ENCODE measurements at regions not wholly inside any gene's neighbourhood (a gene's known extent, or its start where the extent isn't known, plus 50 kb on each side); places are given as distances from the start of the nearest gene placed in this dataset.
"Not testable (repeated sequence)": the region's sequence is repeated elsewhere in the genome, so short reads cannot be mapped to it uniquely, and the experiment has no call there.

DNA sequence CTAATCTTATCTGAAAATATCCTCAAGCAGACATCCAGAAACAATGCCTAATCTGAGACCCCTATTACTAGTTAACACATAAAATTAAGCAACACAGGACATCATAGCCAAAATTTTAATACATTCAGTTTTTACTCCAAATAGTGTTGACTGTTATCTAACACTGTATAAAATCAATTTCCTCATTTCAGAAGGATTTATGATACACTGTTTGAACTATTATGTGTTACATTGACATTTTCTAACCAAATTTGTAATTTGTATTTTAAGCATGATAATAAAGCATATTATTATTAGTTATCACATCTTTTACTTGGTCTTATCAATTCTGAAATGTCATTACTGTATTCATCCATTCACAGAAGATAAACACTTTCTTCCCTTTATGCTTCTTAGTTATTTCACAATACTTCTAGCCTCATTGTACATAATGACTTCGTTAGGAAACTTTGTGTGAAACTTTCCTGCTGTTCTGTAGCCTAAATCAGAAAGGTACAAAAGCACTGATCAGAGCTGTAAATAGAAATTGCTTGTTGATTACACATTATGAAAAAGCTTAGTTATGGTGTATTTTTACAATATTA, 1248.9 kb downstream of the JRKL start:
- DNase-seq (ENCODE audit: low read depth) = no peak
- no peak overlapping the region for H3K4me3 ChIP-seq (ENCODE audit: low read depth, low read length)

DNA sequence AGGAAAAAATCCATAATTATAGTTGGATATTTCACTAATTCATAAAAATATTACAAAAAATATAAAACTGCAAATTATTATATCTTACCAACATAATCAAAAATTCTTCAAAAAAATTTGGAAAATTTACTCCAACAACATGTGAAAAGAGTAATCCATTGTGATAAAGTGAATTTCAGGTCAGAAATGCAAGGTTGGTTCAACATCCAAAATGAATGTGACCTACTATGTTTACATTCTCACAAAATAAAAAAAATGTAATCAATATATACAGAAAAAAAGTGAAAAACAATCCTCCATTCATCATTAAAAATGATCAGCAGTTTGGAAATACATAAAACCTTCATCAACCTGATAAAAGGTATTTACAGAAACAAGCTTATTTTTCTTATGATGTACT, 1252.2 kb downstream of the JRKL start:
- DNase-seq (ENCODE audit: low read depth) = no peak
- no peak overlapping the region for H3K4me3 ChIP-seq (ENCODE audit: low read depth, low read length)

DNA sequence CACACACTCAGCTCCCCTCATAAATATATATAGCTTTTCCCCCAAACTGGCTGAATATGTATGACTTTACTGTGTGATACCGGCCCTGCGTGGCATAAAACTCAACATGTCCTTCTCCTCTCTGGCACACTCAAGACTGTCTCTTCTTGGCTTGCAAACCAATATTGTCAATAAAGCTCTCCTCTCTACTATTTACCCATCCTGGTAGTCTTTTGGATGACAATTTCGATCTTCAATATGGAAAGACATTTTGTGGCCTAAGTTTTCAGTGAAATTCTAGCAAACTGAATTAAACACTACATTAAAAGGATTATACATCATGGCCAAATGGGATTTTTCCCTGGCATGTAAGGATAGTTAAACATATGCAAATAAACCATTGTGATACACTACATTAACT, 1255.9 kb downstream of the JRKL start:
- H3K4me3 ChIP-seq (ENCODE audit: low read depth, low read length) = no peak overlapping the region
- no peak for DNase-seq (ENCODE audit: low read depth)

DNA sequence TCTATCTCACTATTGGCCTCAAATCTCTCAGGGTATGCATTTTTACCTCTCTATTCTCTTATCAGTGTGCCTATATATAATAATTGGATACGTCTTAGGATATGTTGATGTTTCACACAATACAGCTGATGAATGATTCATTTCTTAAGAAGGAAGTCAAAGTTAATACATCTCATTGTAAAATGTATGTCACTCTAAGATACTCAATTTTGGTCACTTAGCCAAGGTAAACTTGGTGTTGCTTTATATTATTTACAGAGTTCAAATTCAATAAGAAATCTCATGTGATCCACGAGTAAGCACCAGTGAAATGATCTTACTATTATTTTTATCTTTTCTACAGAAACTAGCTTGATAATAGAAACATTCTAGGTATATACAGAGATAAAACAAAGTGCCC, 1266.5 kb downstream of the JRKL start:
- H3K4me3 ChIP-seq (ENCODE audit: low read depth, low read length) = no peak overlapping the region
- no peak for DNase-seq (ENCODE audit: low read depth)

DNA sequence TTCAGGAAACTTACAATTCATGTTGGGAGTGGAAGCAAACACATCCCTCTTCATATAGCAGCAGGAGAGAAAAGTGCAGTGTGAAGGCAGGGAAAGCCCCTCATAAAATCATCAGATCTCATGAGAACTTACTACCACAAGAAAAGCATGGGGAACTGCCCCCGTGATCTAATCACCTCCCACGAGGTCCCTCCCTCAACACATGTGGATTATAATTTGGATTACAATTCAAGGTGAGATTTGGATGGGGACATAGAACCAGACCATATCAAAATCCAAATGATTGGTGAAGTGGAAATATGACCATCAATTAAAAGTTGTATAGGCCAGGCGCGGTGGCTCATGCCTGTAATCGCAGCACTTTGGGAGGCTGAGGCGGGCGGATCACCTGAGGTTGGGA, 1268.0 kb downstream of the JRKL start:
- no peak for DNase-seq (ENCODE audit: low read depth)
- H3K4me3 ChIP-seq (ENCODE audit: low read depth, low read length) = no peak overlapping the region

DNA sequence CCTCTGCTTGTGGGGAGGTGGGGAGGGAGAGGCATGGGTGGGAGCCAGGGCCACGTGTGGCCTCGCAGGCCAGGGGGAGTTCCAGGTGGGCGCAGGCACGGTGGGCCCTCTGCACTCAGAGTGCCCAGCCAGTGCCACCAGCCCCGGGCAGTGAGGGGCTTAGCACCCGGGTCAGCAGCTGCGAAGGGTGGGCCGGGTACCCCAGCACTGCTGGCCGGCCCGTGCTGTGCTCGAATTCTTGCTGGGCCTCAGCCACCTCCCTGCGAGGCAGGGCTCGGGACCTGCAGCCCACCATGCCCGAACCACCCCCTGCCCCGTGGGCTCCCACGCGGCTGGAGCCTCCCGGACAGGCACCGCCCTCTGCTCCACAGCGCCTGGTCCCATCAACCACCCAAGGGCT, 1277.2 kb downstream of the JRKL start:
- H3K4me3 ChIP-seq (ENCODE audit: low read depth, low read length) = no peak overlapping the region
- no peak for DNase-seq (ENCODE audit: low read depth)

DNA sequence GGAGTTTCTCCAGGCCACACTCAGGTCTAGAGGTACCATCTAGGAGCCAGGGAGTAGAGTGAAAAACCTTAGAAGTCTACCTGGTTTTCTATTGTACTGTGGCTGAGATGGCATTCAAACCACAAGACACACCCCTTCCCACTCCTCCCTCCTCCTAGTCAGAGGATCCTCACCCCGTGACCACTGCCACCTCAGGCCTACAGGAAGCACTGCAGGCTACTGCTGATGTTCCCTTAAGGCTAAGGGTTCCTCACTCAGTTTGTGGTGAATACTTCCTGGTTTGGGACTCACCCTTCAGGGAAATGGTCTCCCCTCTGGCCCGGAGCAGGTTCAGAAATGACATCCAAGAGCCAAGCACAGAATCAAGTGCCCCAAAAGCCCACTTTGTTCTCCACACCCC, 1293.9 kb downstream of the JRKL start:
- no peak for DNase-seq (ENCODE audit: low read depth)
- H3K4me3 ChIP-seq (ENCODE audit: low read depth, low read length) = no peak overlapping the region

DNA sequence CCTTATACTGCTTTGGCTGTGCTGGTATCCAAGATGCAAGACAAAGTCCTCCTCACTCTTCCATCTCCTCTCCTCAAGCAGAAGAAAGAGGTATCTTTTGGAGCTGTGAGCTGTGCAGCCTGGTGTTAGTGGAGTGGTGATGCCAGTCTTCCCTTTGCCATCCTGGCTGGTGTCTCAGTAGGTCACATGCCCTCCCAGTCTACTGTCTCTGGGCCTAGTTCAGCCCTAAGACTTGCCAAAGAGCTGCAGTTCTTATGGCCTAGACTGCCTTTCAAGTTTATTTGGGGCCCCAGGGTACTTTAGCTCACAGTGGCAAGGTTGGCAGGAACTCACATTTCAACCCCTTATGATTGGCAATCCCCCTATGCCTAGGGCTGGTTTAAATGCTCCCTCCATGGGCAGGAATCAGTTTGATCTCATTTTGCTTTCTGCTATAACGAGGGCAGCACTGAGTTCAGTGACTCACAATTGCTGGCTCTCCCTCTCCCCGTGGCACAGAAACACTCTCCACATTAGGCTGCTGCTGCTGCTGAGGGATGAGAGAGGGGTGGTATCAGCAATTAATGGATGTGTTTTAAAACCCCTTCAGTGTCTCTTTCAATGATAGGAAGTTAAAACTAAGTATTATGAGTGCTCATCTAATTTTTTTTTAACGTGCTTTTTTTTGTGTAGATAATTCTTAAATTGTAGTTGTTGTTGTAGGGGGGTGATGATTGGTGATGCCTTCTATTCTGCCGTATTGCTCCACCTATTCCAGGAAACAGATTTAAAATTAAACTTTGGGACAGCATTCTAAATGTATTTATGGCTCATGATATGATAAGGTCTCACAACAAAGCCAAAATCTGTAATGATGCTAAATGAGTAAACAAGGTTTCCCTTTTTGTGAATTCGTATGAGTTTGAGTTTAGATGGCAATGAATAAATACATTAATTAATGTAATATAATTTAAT, 1295.0 kb downstream of the JRKL start:
- DNase-seq (ENCODE audit: low read depth) = no peak
- no peak overlapping the region for H3K4me3 ChIP-seq (ENCODE audit: low read depth, low read length)

DNA sequence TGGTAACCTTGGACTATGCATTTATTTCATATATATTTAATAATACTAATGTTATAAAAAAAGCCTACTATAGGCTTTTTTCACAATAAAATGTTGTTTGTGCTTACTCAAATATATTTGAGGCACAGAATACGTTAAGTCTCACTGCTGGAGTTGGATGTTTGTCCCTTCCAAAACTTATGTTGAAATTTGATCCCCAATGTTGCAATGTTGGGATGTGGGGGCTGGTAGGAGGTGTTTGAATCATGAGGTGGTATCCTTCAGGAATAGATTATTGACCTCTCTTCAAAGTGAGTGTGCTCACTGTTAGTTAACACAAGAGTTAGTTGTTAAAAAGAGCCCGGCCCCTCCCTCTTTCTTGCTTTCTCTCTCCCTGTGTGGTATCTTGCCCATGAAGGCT, 1295.9 kb downstream of the JRKL start:
- H3K4me3 ChIP-seq (ENCODE audit: low read depth, low read length) = no peak overlapping the region
- DNase-seq (ENCODE audit: low read depth) = peak; percentile 13

DNA sequence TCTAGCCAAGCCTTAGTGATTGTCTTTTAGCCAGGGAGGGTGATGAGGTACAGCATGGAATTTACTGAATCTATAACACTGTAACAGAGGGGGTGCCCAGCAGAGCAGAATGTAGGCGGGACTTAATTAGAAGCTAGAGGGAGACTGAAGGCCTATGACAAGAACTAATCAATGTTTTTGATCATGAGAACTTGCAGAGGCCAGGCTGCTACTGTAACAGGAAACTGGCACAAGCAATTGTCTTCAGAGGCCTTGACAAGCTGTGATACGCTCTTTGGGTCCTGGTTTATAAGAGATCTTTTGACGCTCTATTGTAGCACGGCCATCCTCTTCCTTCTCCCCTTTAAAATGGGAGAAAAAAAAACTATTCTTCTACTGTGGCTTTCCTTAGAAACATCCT, 1297.3 kb downstream of the JRKL start:
- DNase-seq (ENCODE audit: low read depth) = no peak
- no peak overlapping the region for H3K4me3 ChIP-seq (ENCODE audit: low read depth, low read length)

DNA sequence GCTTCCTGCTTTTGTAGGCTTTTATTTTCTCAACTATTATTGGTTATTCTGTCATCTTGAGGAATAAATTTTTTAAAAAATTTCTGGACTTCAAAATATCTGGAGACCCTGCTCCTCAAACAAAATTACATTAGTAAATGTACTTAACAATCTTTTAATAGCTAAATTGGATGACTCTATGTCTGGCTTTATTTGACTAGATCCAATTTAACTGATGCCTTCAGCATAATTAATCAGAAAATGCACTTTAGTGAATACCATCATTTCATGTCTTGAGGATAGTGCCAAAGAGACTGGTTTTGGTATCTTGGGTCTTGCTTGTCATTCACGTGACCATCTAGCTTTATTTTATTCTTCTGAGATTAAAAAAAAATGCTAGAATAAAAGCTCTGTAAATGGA, 1301.2 kb downstream of the JRKL start:
- no peak for DNase-seq (ENCODE audit: low read depth)
- H3K4me3 ChIP-seq (ENCODE audit: low read depth, low read length) = no peak overlapping the region

DNA sequence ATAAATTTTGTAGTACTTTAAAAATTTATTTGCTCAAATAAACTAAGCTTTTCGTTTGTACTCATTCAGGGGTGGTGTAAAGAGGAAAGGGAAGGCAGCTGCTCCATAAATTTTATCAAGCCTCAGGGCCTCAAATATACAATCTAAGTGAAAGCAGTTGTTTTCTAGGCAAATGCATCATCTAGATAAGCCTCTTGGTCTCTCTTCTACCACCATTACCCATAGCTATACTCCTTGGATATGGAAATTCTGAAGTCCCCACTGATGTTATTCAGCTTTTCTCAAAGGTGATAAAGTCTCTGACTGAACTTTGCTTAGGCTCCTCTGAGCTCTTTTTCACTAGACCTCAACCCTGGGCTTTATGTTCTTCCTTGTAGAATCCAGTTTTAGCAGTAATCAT, 1313.1 kb downstream of the JRKL start:
- DNase-seq (ENCODE audit: low read depth) = no peak
- no peak overlapping the region for H3K4me3 ChIP-seq (ENCODE audit: low read depth, low read length)

DNA sequence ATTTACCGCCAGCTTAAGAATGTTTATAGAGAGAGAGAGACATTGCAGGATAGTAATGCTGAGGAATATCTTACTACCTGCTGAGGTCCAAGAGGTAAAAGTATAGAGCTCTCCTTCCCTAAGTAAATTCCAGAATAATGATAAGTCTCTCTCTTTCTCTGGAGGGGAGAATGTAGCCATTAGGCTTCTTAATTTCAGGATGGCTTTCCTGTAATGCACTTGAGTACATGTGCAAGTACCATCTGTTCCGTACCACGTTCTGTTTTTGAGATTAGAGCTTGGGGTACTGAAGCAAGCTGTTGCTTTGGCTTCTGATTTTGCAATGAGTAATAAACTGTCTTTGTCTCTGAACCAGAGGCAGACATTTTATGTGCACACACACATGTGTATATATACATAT, 1314.0 kb downstream of the JRKL start:
- DNase-seq (ENCODE audit: low read depth) = no peak
- no peak overlapping the region for H3K4me3 ChIP-seq (ENCODE audit: low read depth, low read length)

DNA sequence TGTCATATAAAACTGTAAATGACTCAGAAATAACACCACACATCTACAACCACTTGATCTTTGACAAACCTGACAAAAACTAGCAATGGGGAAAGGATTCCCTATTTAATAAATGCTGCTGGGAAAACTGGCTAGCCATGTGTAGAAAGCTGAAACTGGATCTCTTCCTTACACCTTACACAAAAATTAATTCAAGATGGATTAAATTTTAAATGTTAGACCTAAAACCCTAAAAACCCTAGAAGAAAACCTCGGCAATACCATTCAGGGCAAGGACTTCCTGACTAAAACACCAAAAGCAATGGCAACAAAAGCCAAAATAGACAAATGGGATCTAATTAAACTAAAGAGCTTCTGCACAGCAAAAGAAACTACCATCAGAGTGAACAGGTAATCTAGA, 1315.3 kb upstream of the CNTN5 start:
- DNase-seq (ENCODE audit: low read depth); H3K4me3 ChIP-seq (ENCODE audit: low read depth, low read length): not testable (repeated sequence)

DNA sequence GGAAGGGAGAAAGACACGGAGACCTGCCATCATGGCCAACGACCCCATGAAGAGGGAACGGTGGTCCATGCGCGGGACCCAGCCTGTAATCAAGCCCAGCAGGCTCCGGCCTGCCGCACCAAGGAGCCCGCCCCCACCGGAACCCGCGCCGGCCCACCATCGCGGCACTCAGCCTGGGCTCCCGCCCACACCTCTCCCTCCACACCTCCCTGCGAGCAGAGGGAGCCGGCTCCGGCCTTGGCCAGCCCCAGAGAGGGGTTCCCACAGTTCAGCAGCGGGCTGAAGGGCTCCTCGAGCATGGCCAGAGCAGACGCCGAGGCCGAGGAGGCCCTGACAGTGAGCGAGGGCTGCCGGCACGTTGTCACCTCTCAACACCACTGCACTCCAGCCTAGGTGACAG, 1302.8 kb upstream of the CNTN5 start:
- DNase-seq (ENCODE audit: low read depth) = no peak

DNA sequence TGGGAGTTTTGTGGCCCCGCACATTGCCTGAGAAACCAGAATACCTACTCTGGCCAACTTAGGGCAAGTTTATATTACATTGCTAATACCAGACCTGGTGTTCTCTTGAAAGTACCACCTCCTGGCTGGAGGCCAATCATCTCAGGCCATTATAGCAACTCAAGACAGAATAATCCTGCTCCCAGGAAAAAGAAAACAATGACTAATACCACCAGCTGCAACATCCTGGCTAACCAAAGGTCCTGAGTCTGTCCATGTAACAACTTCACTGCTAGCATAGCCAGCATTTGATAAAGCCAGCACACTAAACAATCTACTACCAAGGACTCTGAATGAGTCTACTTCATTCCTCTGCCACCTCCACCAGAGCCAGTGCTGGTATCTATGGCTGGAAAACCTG, 1298.7 kb upstream of the CNTN5 start:
- H3K4me3 ChIP-seq (ENCODE audit: low read depth, low read length) = no peak overlapping the region
- DNase-seq (ENCODE audit: low read depth) = peak; percentile 94

More for the DNA sequence above, 1302.8 kb upstream of the CNTN5 start:
- no peak overlapping the region for H3K4me3 ChIP-seq (ENCODE audit: low read depth, low read length)

DNA sequence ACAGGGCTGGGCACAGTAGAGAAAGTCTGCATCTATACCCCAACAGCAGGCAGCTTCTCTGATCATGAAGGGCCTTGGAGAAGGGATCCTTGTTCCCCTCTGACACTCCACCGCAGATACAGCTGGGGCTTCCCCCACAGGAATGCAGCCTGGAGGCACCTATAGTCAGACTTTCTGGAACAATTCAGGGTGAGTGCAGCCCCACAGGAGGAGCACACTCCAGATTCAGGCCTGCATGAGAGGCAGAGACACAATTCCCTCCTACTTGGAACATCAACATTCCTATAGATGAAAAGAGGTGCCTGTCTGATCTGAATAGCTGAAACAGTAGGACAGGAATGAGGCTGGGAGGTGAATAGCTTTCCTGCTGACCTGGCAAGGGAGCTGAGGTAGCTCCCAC, 1298.0 kb upstream of the CNTN5 start:
- no peak for DNase-seq (ENCODE audit: low read depth)
- H3K4me3 ChIP-seq (ENCODE audit: low read depth, low read length) = no peak overlapping the region

DNA sequence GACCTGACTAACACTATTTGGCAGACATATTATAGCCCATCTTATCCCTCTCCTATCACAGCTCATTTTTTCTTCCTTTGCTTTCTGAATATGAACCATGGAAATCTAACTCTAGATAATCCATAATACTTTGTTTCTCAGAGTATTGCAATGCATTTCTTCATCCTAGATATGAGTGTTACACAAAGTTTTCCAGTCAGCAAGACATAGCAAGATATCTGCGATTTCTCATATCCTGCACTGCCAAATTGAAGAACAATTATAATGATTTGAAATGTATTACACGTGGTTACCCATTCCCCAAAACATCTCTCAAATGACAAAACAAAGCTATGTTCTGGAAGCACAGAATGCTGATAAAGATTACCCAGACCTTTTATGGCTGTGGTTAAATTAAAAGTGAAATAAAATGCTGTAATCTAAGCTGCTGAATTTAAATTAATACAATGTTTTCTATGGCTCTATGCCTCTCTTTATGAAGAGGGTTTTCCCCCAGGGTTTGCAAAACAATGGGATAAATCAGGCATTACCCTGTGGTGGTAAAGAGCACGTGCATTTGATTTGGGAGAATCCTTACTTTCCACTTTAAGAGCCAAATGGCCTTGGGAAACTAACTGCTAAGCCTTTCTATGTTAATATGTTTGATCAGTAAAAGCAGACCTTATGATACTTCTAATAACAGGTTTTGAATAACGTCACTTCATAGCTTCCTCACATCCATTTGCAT, 1291.0 kb upstream of the CNTN5 start:
- no peak for DNase-seq (ENCODE audit: low read depth)
- H3K4me3 ChIP-seq (ENCODE audit: low read depth, low read length) = no peak overlapping the region

DNA sequence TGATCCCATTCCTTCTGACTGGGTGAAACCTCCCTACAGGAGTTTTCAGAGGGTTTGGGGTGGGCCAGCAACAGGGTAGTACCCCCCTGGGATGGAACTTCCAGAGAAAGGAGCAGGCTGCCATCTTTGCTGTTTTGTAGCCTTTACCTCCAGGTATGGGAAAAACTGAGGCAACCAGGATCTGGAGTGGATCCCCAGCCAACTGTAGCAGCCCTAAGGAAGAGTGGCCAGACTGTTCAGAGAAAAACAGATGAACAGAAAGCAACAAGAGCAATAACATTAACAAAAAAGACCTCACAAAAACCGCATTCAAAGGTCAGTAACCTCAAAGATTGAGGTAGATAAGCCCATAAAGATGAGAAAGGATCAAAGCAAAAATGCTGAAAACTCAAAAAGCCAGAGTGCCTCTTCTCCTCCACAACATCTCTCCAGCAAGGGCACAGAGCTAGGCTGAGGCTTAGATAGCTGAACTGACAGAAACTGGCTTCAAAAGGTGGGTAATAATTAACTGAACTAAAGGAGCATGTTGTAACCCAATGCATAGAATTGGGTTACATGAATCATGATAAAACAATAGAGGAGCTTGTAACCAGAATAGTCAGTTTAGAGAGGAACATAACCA, 1288.6 kb upstream of the CNTN5 start:
- DNase-seq (ENCODE audit: low read depth) = no peak
- H3K4me3 ChIP-seq (ENCODE audit: low read depth, low read length) = no peak overlapping the region

DNA sequence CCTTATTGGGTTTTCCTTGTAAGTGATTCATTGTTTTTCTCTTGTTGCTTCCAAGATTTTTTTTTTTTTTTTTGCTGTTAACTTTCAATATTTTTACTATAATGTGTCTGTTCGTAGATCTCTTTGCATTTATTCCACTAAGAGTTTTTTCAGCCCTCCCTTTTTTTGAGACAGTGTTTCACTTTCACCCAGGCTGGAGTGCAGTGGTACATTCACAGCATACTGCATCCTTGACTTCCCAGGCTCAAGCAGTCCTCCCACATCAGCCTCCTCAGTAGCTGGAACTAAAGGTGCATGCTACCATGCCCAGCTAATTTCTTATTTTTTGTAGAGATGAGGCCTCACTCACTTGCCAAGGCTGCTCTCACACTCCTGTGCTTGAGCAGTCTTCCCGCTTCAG, 1282.0 kb upstream of the CNTN5 start:
- no peak overlapping the region for H3K4me3 ChIP-seq (ENCODE audit: low read depth, low read length)
- DNase-seq (ENCODE audit: low read depth) = no peak
